PC-9 (cell line): ENCODE measurements at regions not wholly inside any gene's neighbourhood (a gene's known extent, or its start where the extent isn't known, plus 50 kb on each side); places are given as distances from the start of the nearest gene placed in this dataset.

Experiments
- BruUV-seq: library from RNA; stranded (reverse); fragments of 400-500 nt; replicated peaks from 2 replicates; lab custom pipeline; 2021; lab: Mats Ljungman, UMichigan
- CTCF ChIA-PET: fragments of 300-600 bp; sonication (Branson Sonifier 250); formaldehyde crosslinking; loops from one replicate; lab custom pipeline; 2022; ENCODE audit warnings: antibody characterized with exemption; lab: Charles Lee
- POLR2A ChIA-PET: fragments of 300-600 bp; sonication (Branson Sonifier 250); formaldehyde crosslinking; loops from one replicate; lab custom pipeline; 2022; ENCODE audit warnings: antibody characterized with exemption; ENCODE audit not compliant: unreplicated experiment; lab: Charles Lee
- DNase-seq, 2 experiments: peaks; one replicate each; pipeline versions ENCODE4 v3.0.0 to v3.0.0-alpha.2; 2015 to 2022; ENCODE audit warnings: mixed read lengths in 1 of 2
- H2AFZ ChIP-seq: fragments of 200-600 bp; sonication (generic); 2 replicates; pipeline ENCODE4 v1.8.1; 2017; ENCODE audit warnings: antibody characterized with exemption
- H3F3A ChIP-seq: fragments of 200-600 bp; sonication (generic); 2 replicates; pipeline ENCODE4 v1.8.1; 2017; ENCODE audit warnings: antibody characterized with exemption, mild to moderate bottlenecking, low read depth; ENCODE audit not compliant: insufficient read depth
- H3K27ac ChIP-seq: fragments of 200-600 bp; sonication (generic); 2 replicates; pipeline ENCODE4 v1.6.1; 2016; ENCODE audit warnings: mixed run types
- H3K27me3 ChIP-seq: fragments of 200-600 bp; sonication (generic); 2 replicates; pipeline ENCODE4 v1.6.1; 2016; ENCODE audit warnings: low read depth, mixed run types; ENCODE audit not compliant: insufficient read depth
- H3K36me3 ChIP-seq: fragments of 200-600 bp; sonication (generic); 2 replicates; pipeline ENCODE4 v1.6.1; 2016; ENCODE audit warnings: low read depth, mixed run types
- H3K4me1 ChIP-seq: fragments of 200-600 bp; sonication (generic); replicated peaks from 2 replicates; pipeline ENCODE4 v1.6.1; 2016; ENCODE audit warnings: mixed run types; ENCODE audit not compliant: insufficient read depth
- H3K4me2 ChIP-seq: fragments of 200-600 bp; sonication (generic); 2 replicates; pipeline ENCODE4 v1.6.1; 2017; ENCODE audit warnings: mixed run types
- H3K4me3 ChIP-seq: fragments of 200-600 bp; sonication (generic); 2 replicates; pipeline ENCODE4 v1.6.1; 2016; ENCODE audit warnings: mixed run types
- H3K79me2 ChIP-seq: fragments of 200-600 bp; sonication (generic); 2 replicates; pipeline ENCODE4 v1.6.1; 2017; ENCODE audit warnings: low read depth, mixed run types
- H3K9me2 ChIP-seq: fragments of 200-600 bp; sonication (generic); 2 replicates; pipeline ENCODE4 v1.8.1; 2017; ENCODE audit warnings: mild to moderate bottlenecking; ENCODE audit not compliant: insufficient read depth
- H3K9me3 ChIP-seq: fragments of 200-600 bp; sonication (generic); 2 replicates; pipeline ENCODE4 v1.8.1; 2016; ENCODE audit warnings: low read depth; ENCODE audit not compliant: insufficient read depth
- H4K20me1 ChIP-seq: fragments of 200-600 bp; sonication (generic); 2 replicates; pipeline ENCODE4 v1.8.1; 2017; ENCODE audit not compliant: insufficient read depth
- CTCF ChIP-seq: fragments of 200-600 bp; sonication (generic); conservative IDR thresholded peaks from 2 replicates; pipeline ENCODE4 v1.6.1; 2017; ENCODE audit warnings: mixed run types, antibody characterized with exemption, mild to moderate bottlenecking, moderate library complexity
- EZH2 ChIP-seq: fragments of 200-600 bp; sonication (generic); IDR thresholded peaks from 2 replicates; pipeline ENCODE4 v1.8.0; 2017; ENCODE audit warnings: antibody characterized with exemption, low read depth
- intact Hi-C: fragments of 100-400 bp; cut with micrococcal nuclease; formaldehyde crosslinking; loops from one replicate; pipeline ENCODE4 v1.10.0; 2022; ENCODE audit not compliant: unreplicated experiment

- POLR2A ChIA-PET: no interaction called here
- CTCF ChIA-PET: no interaction called here
- Histone ChIP-seq H3F3A (no peaks in the 10 kb centered on the region), H4K20me1 (no peaks in the 10 kb centered on the region), H3K4me1 (no peaks in the 10 kb centered on the region), H3K4me2 (no peak overlapping the region), H2AFZ (no peak overlapping the region), H3K4me3 (no peak overlapping the region), H3K9me2 (no peaks in the 10 kb centered on the region; the same call in 1 of the 2 replicates), H3K36me3 (no peaks in the 10 kb centered on the region), H3K9me3 (no peaks in the 10 kb centered on the region), H3K27me3 (peaks cover 30% of the 10 kb centered on the region; the same call in 1 of the 2 replicates), H3K27ac (no peak overlapping the region), H3K79me2 (no peaks in the 10 kb centered on the region)
- BruUV-seq: no TSS peak
- TF ChIP-seq CTCF (no peak), EZH2 (no peak)
- intact Hi-C loops: no loop called here
- no peak for DNase-seq
Observed at GRCh38 chr16:87138316-87138715, 178.9 kb downstream of the C16orf95 start.

GRCh38 chr16:87138738-87139267 lies 178.4 kb downstream of the C16orf95 start:
- no peak overlapping the region for H3K27ac ChIP-seq
- peaks cover 26% of the 10 kb centered on the region; the same call in 1 of the 2 replicates for H3K27me3 ChIP-seq
- TF ChIP-seq CTCF: no peak
- TF ChIP-seq EZH2: no peak
- H3K9me3 ChIP-seq: no peaks in the 10 kb centered on the region
- BruUV-seq: no TSS peak
- ChIA-PET CTCF (no interaction called here), POLR2A (no interaction called here)
- H3K4me2 ChIP-seq: no peak overlapping the region
- H4K20me1 ChIP-seq: no peaks in the 10 kb centered on the region
- H3K36me3 ChIP-seq: no peaks in the 10 kb centered on the region
- H3K9me2 ChIP-seq: no peaks in the 10 kb centered on the region; the same call in 1 of the 2 replicates
- DNase-seq: no peak
- H3K79me2 ChIP-seq: no peaks in the 10 kb centered on the region
- no peaks in the 10 kb centered on the region for H3F3A ChIP-seq
- H2AFZ ChIP-seq: no peak overlapping the region
- intact Hi-C loops: no loop called here
- no peaks in the 10 kb centered on the region for H3K4me1 ChIP-seq
- no peak overlapping the region for H3K4me3 ChIP-seq

GRCh38 chr16:87140211-87141200 lies 176.7 kb downstream of the C16orf95 start:
- Histone ChIP-seq H3F3A (no peaks in the 10 kb centered on the region), H2AFZ (no peak overlapping the region), H3K4me3 (no peak overlapping the region), H3K36me3 (no peaks in the 10 kb centered on the region), H3K79me2 (no peaks in the 10 kb centered on the region), H3K27me3 (peaks cover 10% of the 10 kb centered on the region; the same call in 1 of the 2 replicates), H3K9me3 (no peaks in the 10 kb centered on the region), H4K20me1 (no peaks in the 10 kb centered on the region), H3K4me1 (peaks cover 4% of the 10 kb centered on the region; the same call in 1 of the 2 replicates), H3K27ac (no peak overlapping the region), H3K9me2 (no peaks in the 10 kb centered on the region; the same call in 1 of the 2 replicates), H3K4me2 (no peak overlapping the region)
- TF ChIP-seq CTCF: no peak
- no peak for TF ChIP-seq EZH2
- POLR2A ChIA-PET: no interaction called here
- CTCF ChIA-PET: no interaction called here
- no TSS peak for BruUV-seq
- no peak for DNase-seq
- intact Hi-C loops: no loop called here
